Left colon (tissue), 2 donors: ENCODE measurements at regions not wholly inside any gene's neighbourhood (a gene's known extent, or its start where the extent isn't known, plus 50 kb on each side); places are given as distances from the start of the nearest gene placed in this dataset.

ENCODE experiments used
- ATAC-seq: fragments of 200-7000 bp; cut with Tn5 transposase; one replicate; pipeline ENCODE4 v1.9.1; 2020; ENCODE audit warnings: mild to moderate bottlenecking, moderate library complexity
- DNase-seq, 2 donors: peaks; one replicate each; pipeline ENCODE4 v3.0.0-alpha.2; 2020
- intact Hi-C, 2 donors: fragments of 100-400 bp; cut with DNase I in 1 of 2; cut with micrococcal nuclease in 1 of 2; formaldehyde crosslinking; loops; one replicate each; pipeline versions ENCODE4 v1.11.2 to v1.14.0; 2022; cut with DNase I, micrococcal nuclease
- donor health status: DM: no; HTN: no; CAD: no.
- donor health status: DM: yes; HTN: yes; CAD: no.

- DNase-seq (no peak), ATAC-seq (no peak)
- intact Hi-C loops, result no loop called here
These were observed 124.8 kb upstream of the SLIT2 start for GRCh38 chr4:20126906-20127305.

GRCh38 chr4:20124317-20125026 lies 127.2 kb upstream of the SLIT2 start:
- ATAC-seq (no peak), DNase-seq (no peak)
- intact Hi-C loops, result no loop called here

- ATAC-seq, result no peak
- intact Hi-C loops, result no loop called here
- DNase-seq, result no peak
These were observed 129.3 kb upstream of the SLIT2 start for GRCh38 chr4:20122198-20122988.

- ATAC-seq, result no peak
- no peak for DNase-seq
- intact Hi-C loops, result no loop called here
These were observed 132.6 kb upstream of the SLIT2 start for GRCh38 chr4:20119141-20119540.

- intact Hi-C loops, result no loop called here
- no peak for ATAC-seq
- DNase-seq, result no peak
These were observed 142.3 kb upstream of the SLIT2 start for GRCh38 chr4:20109391-20109790.

- intact Hi-C loops, result no loop called here
- no peak for ATAC-seq
- no peak for DNase-seq
These were observed 144.8 kb upstream of the SLIT2 start for GRCh38 chr4:20106921-20107320.

- intact Hi-C loops, result no loop called here
These were observed 149.9 kb upstream of the SLIT2 start for GRCh38 chr4:20101831-20102230.

GRCh38 chr4:20096911-20097310 lies 154.8 kb upstream of the SLIT2 start:
- DNase-seq (no peak), ATAC-seq (no peak)
- intact Hi-C loops, result no loop called here

More at GRCh38 chr4:20101831-20102230, 149.9 kb upstream of the SLIT2 start:
- no peak for ATAC-seq
- DNase-seq, result no peak

GRCh38 chr4:20095805-20096541 lies 155.7 kb upstream of the SLIT2 start:
- no peak for ATAC-seq
- intact Hi-C loops, result no loop called here
- DNase-seq, result no peak

- intact Hi-C loops, result no loop called here
- DNase-seq (no peak), ATAC-seq (no peak)
These were observed 159.9 kb upstream of the SLIT2 start for GRCh38 chr4:20091781-20092180.

- no peak for DNase-seq
- intact Hi-C loops, result no loop called here
- no peak for ATAC-seq
These were observed 164.2 kb upstream of the SLIT2 start for GRCh38 chr4:20087522-20087911.

GRCh38 chr4:20086799-20087521 lies 164.7 kb upstream of the SLIT2 start:
- intact Hi-C loops, result no loop called here
- no peak for ATAC-seq
- DNase-seq, result no peak

- intact Hi-C loops, result no loop called here
- DNase-seq (no peak), ATAC-seq (no peak)
These were observed 165.5 kb upstream of the SLIT2 start for GRCh38 chr4:20086067-20086798.

GRCh38 chr4:20085653-20086052 lies 166.1 kb upstream of the SLIT2 start:
- no peak for ATAC-seq
- intact Hi-C loops, result no loop called here
- DNase-seq, result no peak

GRCh38 chr4:20085156-20085555 lies 166.5 kb upstream of the SLIT2 start:
- no peak for ATAC-seq
- intact Hi-C loops, result no loop called here
- DNase-seq, result no peak

- no peak for DNase-seq
- ATAC-seq, result no peak
- intact Hi-C loops, result no loop called here
These were observed 167.2 kb upstream of the SLIT2 start for GRCh38 chr4:20084488-20084887.

- intact Hi-C loops, result no loop called here
- ATAC-seq, result no peak
- DNase-seq, result no peak
These were observed 173.1 kb upstream of the SLIT2 start for GRCh38 chr4:20078644-20079043.

- intact Hi-C loops, result no loop called here
These were observed 176.3 kb upstream of the SLIT2 start for GRCh38 chr4:20075248-20075871.

More at GRCh38 chr4:20075248-20075871, 176.3 kb upstream of the SLIT2 start:
- ATAC-seq (peak; percentile 88), DNase-seq (no peak)
